Adrenal gland (tissue), 9 donors: ENCODE measurements at regions not wholly inside any gene's neighbourhood (a gene's known extent, or its start where the extent isn't known, plus 50 kb on each side); places are given as distances from the start of the nearest gene placed in this dataset.
"Not testable (repeated sequence)": the region's sequence is repeated elsewhere in the genome, so short reads cannot be mapped to it uniquely, and the experiment has no call there.

Source experiments
- DNase-seq, 7 donors: peaks; one replicate each; pipeline ENCODE4 v3.0.0-alpha.2; 2019 to 2020
- H3K27ac ChIP-seq, 5 donors: fragments of 200-600 bp; sonication (generic) in 4 of 5; 1 replicate in 3 of 5; 2 replicates in 2 of 5; pipeline versions ENCODE4 v1.5.1 to v1.8.0; 2016 to 2020; ENCODE audit warnings: mild to moderate bottlenecking in 1 of 5
- H3K27me3 ChIP-seq: fragments of 200-600 bp; 2 replicates; pipeline ENCODE4 v1.8.0; 2021
- H3K36me3 ChIP-seq, 2 donors: fragments of 200-600 bp; replicated peaks in 1 of 2; 1 replicate in 1 of 2; 2 replicates in 1 of 2; pipeline versions ENCODE4 v1.5.1 to v1.8.0; 2018 to 2022
- H3K4me1 ChIP-seq, 2 donors: fragments of 200-600 bp; replicated peaks in 1 of 2; 1 replicate in 1 of 2; 2 replicates in 1 of 2; pipeline versions ENCODE4 v1.5.1 to v1.8.0; 2018 to 2021
- H3K4me3 ChIP-seq, 4 donors: fragments of 200-600 bp; sonication (generic) in 3 of 4; one replicate each; pipeline ENCODE4 v1.5.1; 2016 to 2018
- H3K9me3 ChIP-seq, 3 donors: fragments of 200-600 bp; sonication (generic) in 1 of 3; replicated peaks in 1 of 3; 1 replicate in 2 of 3; 2 replicates in 1 of 3; pipeline versions ENCODE4 v1.5.1 to v1.8.0; 2016 to 2021
- CTCF ChIP-seq, 6 experiments: fragments of 450-650 bp in 4 of 6; fragments of 200-600 bp in 2 of 6; sonication (generic) in 1 of 6; IDR thresholded peaks; 1 replicate in 5 of 6; 2 replicates in 1 of 6; pipeline versions ENCODE4 v1.5.1 to v1.8.0; 2016 to 2021; ENCODE audit warnings: antibody characterized with exemption in 6 of 6, mild to moderate bottlenecking in 2 of 6, moderate library complexity in 1 of 6
- POLR2A ChIP-seq, 2 donors: fragments of 450-650 bp; IDR thresholded peaks; one replicate each; pipeline ENCODE4 v1.6.1; 2017; ENCODE audit warnings: antibody characterized with exemption in 2 of 2, mild to moderate bottlenecking in 2 of 2, moderate library complexity in 1 of 2
- WGBS, 4 donors: extraction: QIAGEN DNeasy Blood & Tissue Kit in 2 of 4; methylation state at CpG; one replicate each; pipeline versions ENCODE4 v1.1.5 to v1.1.7; 2013 to 2017; 5-methylcytosine and 5-hydroxymethylcytosine counted together
- intact Hi-C, 2 donors: fragments of 100-400 bp; cut with DNase I; formaldehyde crosslinking; loops; one replicate each; pipeline versions ENCODE4 v1.14.1 to v1.15.0; 2022 to 2023
- donor health status: healthy with polysubstance abuse.
- donor health status: Bipolar disorder and iron deficiency.
- donor health status: DM: yes; HTN: yes; CAD: no.
- donor health status: DM: no; HTN: no; CAD: no.
- donor health status: DM: no; HTN: no; CAD: no.

GRCh38 chr2:239549711-239550255 is 149.0 kb upstream of the HDAC4 start:
- WGBS, 4 donors: 81 to 93% (median 84%) methylated on average over 10 of the region's 10 CpGs
- no peak for DNase-seq
- H3K27ac ChIP-seq: no peak overlapping the region
- no peaks in the 10 kb centered on the region for H3K36me3 ChIP-seq
- TF ChIP-seq POLR2A (IDR thresholded peaks at IDR 0.05) (no peak), CTCF (IDR thresholded peaks at IDR 0.05) (no peak)
- intact Hi-C loops: no loop called here
- no peaks in the 10 kb centered on the region for H3K9me3 ChIP-seq
- H3K27me3 ChIP-seq: no peaks in the 10 kb centered on the region
- no peak overlapping the region for H3K4me3 ChIP-seq
- H3K4me1 ChIP-seq: no peaks in the 10 kb centered on the region

- Histone ChIP-seq H3K36me3 (no peaks in the 10 kb centered on the region), H3K4me3 (no peak overlapping the region), H3K27ac (no peak overlapping the region), H3K27me3 (no peaks in the 10 kb centered on the region), H3K4me1 (no peaks in the 10 kb centered on the region), H3K9me3 (no peaks in the 10 kb centered on the region)
- 85 to 91% (median 90%) methylated on average over 11 to 16 of the region's 16 CpGs for WGBS, 4 donors
- intact Hi-C loops: no loop called here
- no peak for DNase-seq
- TF ChIP-seq CTCF (IDR thresholded peaks at IDR 0.05) (no peak), POLR2A (IDR thresholded peaks at IDR 0.05) (no peak)
Observed at GRCh38 chr2:239548965-239549595, 148.3 kb upstream of the HDAC4 start.

- DNase-seq: no peak
Observed at GRCh38 chr2:239548451-239548871, 147.6 kb upstream of the HDAC4 start.

GRCh38 chr2:239547140-239547539 is 146.3 kb upstream of the HDAC4 start:
- H3K36me3 ChIP-seq, DNase-seq, H3K27me3 ChIP-seq, H3K4me1 ChIP-seq, H3K27ac ChIP-seq, H3K9me3 ChIP-seq, intact Hi-C loops, H3K4me3 ChIP-seq: not testable (repeated sequence)
- 92 to 95% (median 94%) methylated on average over 3 of the region's 3 CpGs for WGBS, 4 donors

More at GRCh38 chr2:239548451-239548871, 147.6 kb upstream of the HDAC4 start:
- H3K36me3 ChIP-seq: no peaks in the 10 kb centered on the region
- WGBS, 4 donors: 77 to 97% (median 78%) methylated on average over 9 to 12 of the region's 12 CpGs
- no peaks in the 10 kb centered on the region for H3K4me1 ChIP-seq
- H3K9me3 ChIP-seq: no peaks in the 10 kb centered on the region
- intact Hi-C loops: no loop called here
- no peaks in the 10 kb centered on the region for H3K27me3 ChIP-seq
- TF ChIP-seq POLR2A (IDR thresholded peaks at IDR 0.05) (no peak), CTCF (IDR thresholded peaks at IDR 0.05) (no peak)
- H3K27ac ChIP-seq: no peak overlapping the region
- no peak overlapping the region for H3K4me3 ChIP-seq

GRCh38 chr2:239546541-239546940 is 145.7 kb upstream of the HDAC4 start:
- intact Hi-C loops: no loop called here
- no peak for DNase-seq
- H3K4me3 ChIP-seq: no peak overlapping the region
- H3K36me3 ChIP-seq: no peaks in the 10 kb centered on the region
- H3K9me3 ChIP-seq: no peaks in the 10 kb centered on the region
- H3K27ac ChIP-seq: no peak overlapping the region
- 76 to 90% (median 82%) methylated on average over 9 of the region's 9 CpGs for WGBS, 4 donors
- H3K27me3 ChIP-seq: no peaks in the 10 kb centered on the region
- TF ChIP-seq CTCF (IDR thresholded peaks at IDR 0.05) (no peak), POLR2A (IDR thresholded peaks at IDR 0.05) (no peak)
- no peaks in the 10 kb centered on the region for H3K4me1 ChIP-seq
